ENCODE measurements at regions not wholly inside any gene's neighbourhood (a gene's known extent, or its start where the extent isn't known, plus 50 kb on each side); places are given as distances from the start of the nearest gene placed in this dataset.

DNA sequence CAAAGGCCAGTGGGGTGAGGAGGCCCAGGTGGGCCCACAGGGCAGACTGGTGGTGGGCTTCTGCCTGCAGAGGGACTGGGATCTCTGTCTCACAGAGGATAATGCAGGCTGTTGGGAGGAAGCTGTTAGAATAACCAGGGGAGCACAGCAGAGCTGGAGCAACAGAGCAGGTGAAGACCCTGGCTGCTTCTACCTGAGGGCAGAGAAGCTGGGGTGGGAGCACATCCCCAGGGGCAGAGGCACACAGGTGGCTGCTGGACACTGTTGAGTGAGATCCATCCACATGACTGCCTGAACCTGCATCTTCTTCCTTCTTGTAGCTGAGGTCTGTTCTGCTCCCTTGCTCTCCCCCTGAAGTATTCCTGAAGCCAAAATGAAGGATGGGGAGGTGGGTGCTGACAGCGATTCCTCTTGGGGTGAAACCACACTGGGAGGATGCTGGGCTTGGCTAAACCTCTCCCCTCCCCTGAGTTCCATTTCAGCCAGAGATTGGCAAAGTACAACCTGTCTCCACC is 1725.0 kb downstream of the TP53TG3F start:
- H3K36me3 Mint-ChIP-seq (ENCODE audit: insufficient read depth in 1 of 3, low read depth in 3 of 3) = peaks cover 6 to 31% (median 17%) of the 10 kb centered on the region in 3 experiments
- WGBS (ENCODE audit: extremely low coverage, insufficient read length, low lambda C conversion rate) = no CpG with 5 or more reads among the region's 1 CpG
- Histone ChIP-seq H3K23ac (ENCODE audit: insufficient read length, low read depth, low read length) (no peak overlapping the region), H3K9me3 (ENCODE audit: control insufficient read depth, low read depth, low read length) (peaks cover 96% of the 10 kb centered on the region), H2BK20ac (ENCODE audit: low read depth, low read length, poor library complexity, severe bottlenecking) (no peak overlapping the region), H3K4me1 (ENCODE audit: insufficient read depth, low read length) (no peaks in the 10 kb centered on the region), H2BK120ac (ENCODE audit: low read depth, low read length, poor library complexity, severe bottlenecking) (no peak overlapping the region), H2AK5ac (ENCODE audit: insufficient read length, low read length) (no peak overlapping the region), H2BK12ac (ENCODE audit: insufficient read length, low read depth, low read length) (no peak overlapping the region), H3K9ac (ENCODE audit: extremely low read depth, insufficient read length, low read length) (no peak overlapping the region), H3K79me1 (ENCODE audit: insufficient read depth, low read depth, low read length, poor library complexity, severe bottlenecking) (no peaks in the 10 kb centered on the region), H3K18ac (ENCODE audit: insufficient read length, low read depth, low read length) (no peak overlapping the region), H3K4me2 (ENCODE audit: insufficient read depth, insufficient read length, low read length) (no peak overlapping the region), H2AFZ (ENCODE audit: low read length) (no peak overlapping the region), H2BK5ac (ENCODE audit: insufficient read length, low read length) (no peak overlapping the region), H4K20me1 (ENCODE audit: control insufficient read depth, insufficient read depth, insufficient read length) (no peaks in the 10 kb centered on the region), H3K79me2 (ENCODE audit: insufficient read depth, low read length) (no peaks in the 10 kb centered on the region), H4K5ac (ENCODE audit: insufficient read length, low read depth, low read length) (no peak overlapping the region), H4K91ac (ENCODE audit: insufficient read length, low read depth, low read length) (no peak overlapping the region), H3T11ph (ENCODE audit: low read length) (no peak overlapping the region), H3K4ac (ENCODE audit: low read depth, low read length) (no peak overlapping the region), H3K14ac (ENCODE audit: insufficient read depth, low read length) (no peak overlapping the region), H4K8ac (replicated peaks; ENCODE audit: insufficient read length, low read depth, low read length) (no peak overlapping the region), H2BK15ac (ENCODE audit: low read depth, low read length) (no peak overlapping the region), H3K23me2 (ENCODE audit: insufficient read length, low read depth, low read length, poor library complexity, severe bottlenecking) (no peaks in the 10 kb centered on the region), H3K56ac (ENCODE audit: insufficient read length, low read depth, low read length) (no peak overlapping the region), H3K27me3 (ENCODE audit: insufficient read depth, low read length) (no peaks in the 10 kb centered on the region; the same call in 1 of the 2 replicates), H3K27ac (ENCODE audit: insufficient read length, low read depth, low read length) (no peak overlapping the region)
- peaks cover 92% of the 10 kb centered on the region in 2 experiments for H3K9me3 Mint-ChIP-seq
- no peak for DNase-seq
- no peak for TF ChIP-seq CTCF (conservative IDR thresholded peaks at IDR 0.05)
- no peak overlapping the region for H3K4me3 Mint-ChIP-seq
- H3K27ac Mint-ChIP-seq = no peak overlapping the region
- H3K4me1 Mint-ChIP-seq = no peaks in the 10 kb centered on the region
- H3K27me3 Mint-ChIP-seq (ENCODE audit: low read depth) = peaks cover 3% of the 10 kb centered on the region

Data from H9 (cell line).